Parathyroid adenoma (tissue), 2 donors: ENCODE measurements at regions not wholly inside any gene's neighbourhood (a gene's known extent, or its start where the extent isn't known, plus 50 kb on each side); places are given as distances from the start of the nearest gene placed in this dataset.

Experiments used
- H2AFZ ChIP-seq: fragments of 300-600 bp; sonication (generic); one replicate; pipeline ENCODE4 v1.7.0; 2017; ENCODE audit warnings: antibody characterized with exemption, mild to moderate bottlenecking
- H3K27ac ChIP-seq: fragments of 300-600 bp; sonication (generic); one replicate; pipeline ENCODE4 v1.7.0; 2017
- H3K27me3 ChIP-seq: fragments of 300-600 bp; sonication (generic); one replicate; pipeline ENCODE4 v1.7.0; 2017; ENCODE audit warnings: low read length; ENCODE audit not compliant: control insufficient read depth, insufficient read depth
- H3K36me3 ChIP-seq: fragments of 300-600 bp; sonication (generic); one replicate; pipeline ENCODE4 v1.7.0; 2017; ENCODE audit warnings: low read length; ENCODE audit not compliant: control insufficient read depth, insufficient read depth
- H3K4me1 ChIP-seq: fragments of 300-600 bp; sonication (generic); one replicate; pipeline ENCODE4 v1.7.0; 2017; ENCODE audit warnings: control low read depth
- H3K4me2 ChIP-seq: fragments of 300-600 bp; sonication (generic); one replicate; pipeline ENCODE4 v1.7.0; 2017; ENCODE audit warnings: low read length
- H3K4me3 ChIP-seq: fragments of 300-600 bp; sonication (generic); one replicate; pipeline ENCODE4 v1.7.0; 2017; ENCODE audit warnings: low read depth, low read length
- H3K79me2 ChIP-seq: fragments of 300-600 bp; sonication (generic); one replicate; pipeline ENCODE4 v1.7.0; 2017; ENCODE audit warnings: control low read depth
- H3K9ac ChIP-seq: fragments of 300-600 bp; sonication (generic); one replicate; pipeline ENCODE4 v1.7.0; 2017; ENCODE audit warnings: mild to moderate bottlenecking
- H3K9me3 ChIP-seq: fragments of 300-600 bp; sonication (generic); one replicate; pipeline ENCODE4 v1.7.0; 2017; ENCODE audit warnings: low read length; ENCODE audit not compliant: control insufficient read depth
- CTCF ChIP-seq: fragments of 300-600 bp; sonication (generic); IDR thresholded peaks from one replicate; pipeline ENCODE4 v1.7.0; 2017; ENCODE audit warnings: antibody characterized with exemption, mild to moderate bottlenecking
- donor health status: primary hyperparathyroidism.

- no peak overlapping the region for H3K4me3 ChIP-seq
- no peaks in the 10 kb centered on the region for H3K36me3 ChIP-seq
- no peaks in the 10 kb centered on the region for H3K4me1 ChIP-seq
- H3K4me2 ChIP-seq, result no peak overlapping the region
- no peaks in the 10 kb centered on the region for H3K27me3 ChIP-seq
- no peak for TF ChIP-seq CTCF
- H3K9me3 ChIP-seq, result no peaks in the 10 kb centered on the region
- no peak overlapping the region for H3K27ac ChIP-seq
- no peak overlapping the region for H3K9ac ChIP-seq
- no peaks in the 10 kb centered on the region for H3K79me2 ChIP-seq
- no peak overlapping the region for H2AFZ ChIP-seq
These were observed 225.2 kb downstream of the FAT3 start for GRCh38 chr11:92449780-92450179.

- Histone ChIP-seq H3K9ac (no peak overlapping the region), H3K36me3 (no peaks in the 10 kb centered on the region), H3K27me3 (no peaks in the 10 kb centered on the region), H3K9me3 (no peaks in the 10 kb centered on the region), H3K4me3 (no peak overlapping the region), H3K27ac (no peak overlapping the region), H3K79me2 (no peaks in the 10 kb centered on the region), H3K4me1 (no peaks in the 10 kb centered on the region), H2AFZ (no peak overlapping the region), H3K4me2 (no peak overlapping the region)
- TF ChIP-seq CTCF, result no peak
These were observed 226.4 kb downstream of the FAT3 start for GRCh38 chr11:92451063-92451462.

- H3K79me2 ChIP-seq, result no peaks in the 10 kb centered on the region
- H3K27me3 ChIP-seq, result no peaks in the 10 kb centered on the region
- H3K27ac ChIP-seq, result no peak overlapping the region
- H3K9me3 ChIP-seq, result no peaks in the 10 kb centered on the region
- no peak overlapping the region for H2AFZ ChIP-seq
- H3K9ac ChIP-seq, result no peak overlapping the region
- H3K4me1 ChIP-seq, result no peaks in the 10 kb centered on the region
- H3K36me3 ChIP-seq, result no peaks in the 10 kb centered on the region
- TF ChIP-seq CTCF, result no peak
- no peak overlapping the region for H3K4me3 ChIP-seq
- no peak overlapping the region for H3K4me2 ChIP-seq
These were observed 228.4 kb downstream of the FAT3 start for GRCh38 chr11:92453055-92453454.

- no peak for TF ChIP-seq CTCF
- Histone ChIP-seq H3K79me2 (no peaks in the 10 kb centered on the region), H3K9ac (no peak overlapping the region), H3K36me3 (no peaks in the 10 kb centered on the region), H3K4me3 (no peak overlapping the region), H3K9me3 (no peaks in the 10 kb centered on the region), H3K27me3 (no peaks in the 10 kb centered on the region), H3K4me1 (no peaks in the 10 kb centered on the region), H3K27ac (no peak overlapping the region), H2AFZ (no peak overlapping the region), H3K4me2 (no peak overlapping the region)
These were observed 230.7 kb downstream of the FAT3 start for GRCh38 chr11:92455210-92455790.

- H3K4me2 ChIP-seq, result no peak overlapping the region
- no peak overlapping the region for H3K4me3 ChIP-seq
- no peak overlapping the region for H3K9ac ChIP-seq
- H3K27me3 ChIP-seq, result no peaks in the 10 kb centered on the region
- no peak for TF ChIP-seq CTCF
- no peaks in the 10 kb centered on the region for H3K36me3 ChIP-seq
- H3K4me1 ChIP-seq, result no peaks in the 10 kb centered on the region
- no peaks in the 10 kb centered on the region for H3K79me2 ChIP-seq
- H3K27ac ChIP-seq, result no peak overlapping the region
- no peaks in the 10 kb centered on the region for H3K9me3 ChIP-seq
- no peak overlapping the region for H2AFZ ChIP-seq
These were observed 232.6 kb downstream of the FAT3 start for GRCh38 chr11:92457250-92457649.
